ENCODE measurements at regions not wholly inside any gene's neighbourhood (a gene's known extent, or its start where the extent isn't known, plus 50 kb on each side); places are given as distances from the start of the nearest gene placed in this dataset.

DNA sequence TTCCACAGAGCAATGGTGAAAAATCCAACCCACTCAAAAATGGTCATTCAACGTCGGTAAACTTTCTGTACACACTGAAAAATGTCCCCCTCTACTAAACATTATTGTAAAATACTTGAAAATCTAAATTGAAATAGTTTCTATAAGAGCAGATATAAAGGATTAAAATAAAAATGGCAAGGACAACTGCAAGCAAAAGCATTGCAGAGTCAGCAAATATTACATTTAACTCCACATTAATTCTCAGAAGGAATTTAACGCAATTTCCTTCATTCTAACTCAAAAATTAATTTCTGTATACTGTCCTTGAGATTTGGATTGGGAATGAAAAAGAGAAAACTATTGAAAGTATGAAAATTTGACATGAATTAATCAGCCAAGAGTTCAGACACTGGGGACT, 64.4 kb upstream of the SSBP2 start:
- no peak overlapping the region for H3K27ac ChIP-seq
- TF ChIP-seq, protein P1, sequence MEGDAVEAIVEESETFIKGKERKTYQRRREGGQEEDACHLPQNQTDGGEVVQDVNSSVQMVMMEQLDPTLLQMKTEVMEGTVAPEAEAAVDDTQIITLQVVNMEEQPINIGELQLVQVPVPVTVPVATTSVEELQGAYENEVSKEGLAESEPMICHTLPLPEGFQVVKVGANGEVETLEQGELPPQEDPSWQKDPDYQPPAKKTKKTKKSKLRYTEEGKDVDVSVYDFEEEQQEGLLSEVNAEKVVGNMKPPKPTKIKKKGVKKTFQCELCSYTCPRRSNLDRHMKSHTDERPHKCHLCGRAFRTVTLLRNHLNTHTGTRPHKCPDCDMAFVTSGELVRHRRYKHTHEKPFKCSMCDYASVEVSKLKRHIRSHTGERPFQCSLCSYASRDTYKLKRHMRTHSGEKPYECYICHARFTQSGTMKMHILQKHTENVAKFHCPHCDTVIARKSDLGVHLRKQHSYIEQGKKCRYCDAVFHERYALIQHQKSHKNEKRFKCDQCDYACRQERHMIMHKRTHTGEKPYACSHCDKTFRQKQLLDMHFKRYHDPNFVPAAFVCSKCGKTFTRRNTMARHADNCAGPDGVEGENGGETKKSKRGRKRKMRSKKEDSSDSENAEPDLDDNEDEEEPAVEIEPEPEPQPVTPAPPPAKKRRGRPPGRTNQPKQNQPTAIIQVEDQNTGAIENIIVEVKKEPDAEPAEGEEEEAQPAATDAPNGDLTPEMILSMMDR (conservative IDR thresholded peaks at IDR 0.05): no peak

DNA sequence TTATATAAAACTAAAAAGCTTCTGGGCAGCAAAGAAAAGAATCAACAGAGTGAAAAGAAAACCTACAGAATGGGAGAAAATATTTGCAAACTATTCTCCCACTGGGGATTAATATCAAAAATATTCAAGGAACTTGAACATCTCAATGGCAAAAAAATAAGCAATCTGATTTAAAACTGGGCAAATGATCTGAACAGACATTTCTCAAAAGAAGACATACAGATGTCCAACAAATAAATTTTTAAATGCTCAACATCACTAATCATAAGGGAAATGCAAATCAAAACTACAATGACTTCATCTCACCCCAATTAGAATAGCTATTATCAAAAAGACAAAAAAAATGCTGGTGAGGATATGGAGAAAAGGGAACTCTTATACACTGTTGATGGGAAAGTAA, 57.2 kb upstream of the SSBP2 start:
- no peak overlapping the region for H3K27ac ChIP-seq
- TF ChIP-seq, protein P1 (conservative IDR thresholded peaks at IDR 0.05): no peak

DNA sequence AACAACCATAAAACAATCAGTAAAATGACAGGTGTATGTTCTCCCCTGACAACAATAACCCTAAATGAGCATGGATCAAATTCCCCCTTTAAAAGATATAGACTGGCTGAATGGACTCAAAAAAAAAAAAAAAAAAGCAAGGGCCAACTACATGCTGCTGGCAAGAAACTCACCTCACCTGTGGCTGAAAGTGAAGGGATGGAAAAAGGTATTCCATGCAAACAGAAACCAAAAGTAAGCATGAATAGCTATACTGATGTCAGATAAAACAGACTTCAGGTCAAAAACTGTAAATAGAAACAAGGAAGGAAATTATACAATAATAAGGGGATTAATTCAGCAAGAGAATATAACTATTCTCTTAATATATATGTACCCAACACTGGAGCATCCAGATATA, 54.2 kb upstream of the SSBP2 start:
- H3K27ac ChIP-seq: no peak overlapping the region
- TF ChIP-seq, protein P1 (conservative IDR thresholded peaks at IDR 0.05): no peak

DNA sequence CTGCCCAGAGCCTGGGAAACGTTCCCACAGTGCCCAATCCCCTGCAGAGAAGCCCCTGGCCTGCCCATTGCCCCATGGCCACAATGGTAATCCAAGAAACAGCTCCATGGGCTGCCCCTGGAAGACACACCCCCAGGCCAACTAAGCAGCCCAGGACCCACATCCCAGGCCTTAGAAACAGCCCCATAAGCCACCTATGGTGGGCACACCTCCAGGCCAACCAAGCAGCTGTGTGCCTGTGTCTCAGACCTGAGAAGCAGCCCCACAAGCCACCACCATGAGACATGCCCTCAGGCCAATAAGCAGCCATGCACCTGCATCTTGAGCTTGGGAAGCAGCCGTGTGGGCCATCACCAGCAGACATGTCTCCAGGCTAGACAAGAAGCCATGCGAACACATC, 52.9 kb upstream of the SSBP2 start:
- H3K27ac ChIP-seq: no peak overlapping the region
- TF ChIP-seq, protein P1 (conservative IDR thresholded peaks at IDR 0.05): no peak

DNA sequence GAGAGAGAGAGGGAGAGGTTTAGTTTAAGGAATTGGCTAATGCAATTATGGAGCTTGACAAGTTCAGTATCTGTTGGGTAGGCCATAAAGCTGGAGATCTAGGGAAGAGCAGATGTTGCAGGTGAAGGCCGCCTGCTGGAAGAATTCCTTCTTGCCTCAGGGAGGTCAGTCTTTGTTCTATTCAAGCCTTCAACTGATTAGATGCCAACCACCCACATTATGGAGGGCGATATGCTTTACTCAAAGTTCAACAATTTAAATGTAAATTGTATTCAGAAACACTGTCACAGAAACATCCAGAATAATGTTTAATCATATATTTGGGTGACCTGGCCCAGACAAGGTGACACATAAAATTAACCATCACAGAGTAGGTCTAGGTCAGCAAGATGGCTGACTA, 51.7 kb upstream of the SSBP2 start:
- TF ChIP-seq, protein P1 (conservative IDR thresholded peaks at IDR 0.05): no peak
- no peak overlapping the region for H3K27ac ChIP-seq

DNA sequence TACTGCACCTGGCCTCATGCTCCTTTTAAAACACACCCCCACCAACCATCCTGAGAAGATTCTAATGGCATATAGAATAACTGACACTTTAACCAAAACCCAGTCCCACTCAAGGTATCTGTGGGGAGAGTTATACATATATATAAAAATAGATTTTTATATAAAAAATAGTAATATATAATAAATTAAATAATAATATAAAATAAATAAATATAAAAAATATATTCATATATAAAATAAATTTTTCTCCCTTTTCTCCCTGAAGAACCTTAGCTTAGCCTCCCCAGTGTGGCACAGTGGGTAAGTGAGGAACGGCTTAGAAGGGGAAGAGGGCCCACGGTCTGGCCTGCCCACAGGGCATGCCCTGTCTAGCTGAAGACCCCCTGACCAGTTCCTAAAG, 51.1 kb upstream of the SSBP2 start:
- no peak overlapping the region for H3K27ac ChIP-seq
- TF ChIP-seq, protein P1 (conservative IDR thresholded peaks at IDR 0.05): no peak

DNA sequence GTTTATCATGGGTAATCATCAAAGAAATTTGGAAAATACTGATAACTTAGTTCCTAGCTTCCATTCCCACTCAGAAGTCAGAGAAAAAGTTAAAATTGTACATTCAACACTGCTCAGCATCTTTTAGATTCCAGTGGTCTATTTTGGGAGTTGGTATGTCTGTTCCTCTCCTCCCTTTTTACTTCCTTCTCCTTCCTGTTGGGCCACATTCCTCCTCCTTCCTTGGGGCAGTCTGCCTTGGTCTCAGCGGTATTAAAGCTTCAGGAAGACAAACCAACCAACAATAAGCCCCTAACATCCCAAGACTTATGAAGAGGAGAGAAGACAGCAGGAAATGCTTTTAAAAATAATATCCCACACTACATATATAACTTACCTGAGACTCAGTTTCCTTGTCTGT, 49.9 kb upstream of the SSBP2 start:
- no peak overlapping the region for H3K27ac ChIP-seq
- TF ChIP-seq, protein P1 (conservative IDR thresholded peaks at IDR 0.05): no peak
